ENCODE measurements at regions not wholly inside any gene's neighbourhood (a gene's known extent, or its start where the extent isn't known, plus 50 kb on each side); places are given as distances from the start of the nearest gene placed in this dataset.

GRCh38 chr6:163834226-163834970 lies 419.9 kb downstream of the QKI start:
- no peak overlapping the region for H3K27ac ChIP-seq (ENCODE audit: low read depth in 1 of 2, low read length in 2 of 2)
- Mint-ChIP-seq H3K27ac (no peak overlapping the region), H3K36me3 (ENCODE audit: low read depth) (no peaks in the 10 kb centered on the region), H3K27me3 (peaks cover 23% of the 10 kb centered on the region), H3K4me3 (no peak overlapping the region), H3K4me1 (ENCODE audit: low read depth) (no peaks in the 10 kb centered on the region), H3K9me3 (peaks cover 4% of the 10 kb centered on the region)
- no peak for DNase-seq
- TF ChIP-seq, protein P1, sequence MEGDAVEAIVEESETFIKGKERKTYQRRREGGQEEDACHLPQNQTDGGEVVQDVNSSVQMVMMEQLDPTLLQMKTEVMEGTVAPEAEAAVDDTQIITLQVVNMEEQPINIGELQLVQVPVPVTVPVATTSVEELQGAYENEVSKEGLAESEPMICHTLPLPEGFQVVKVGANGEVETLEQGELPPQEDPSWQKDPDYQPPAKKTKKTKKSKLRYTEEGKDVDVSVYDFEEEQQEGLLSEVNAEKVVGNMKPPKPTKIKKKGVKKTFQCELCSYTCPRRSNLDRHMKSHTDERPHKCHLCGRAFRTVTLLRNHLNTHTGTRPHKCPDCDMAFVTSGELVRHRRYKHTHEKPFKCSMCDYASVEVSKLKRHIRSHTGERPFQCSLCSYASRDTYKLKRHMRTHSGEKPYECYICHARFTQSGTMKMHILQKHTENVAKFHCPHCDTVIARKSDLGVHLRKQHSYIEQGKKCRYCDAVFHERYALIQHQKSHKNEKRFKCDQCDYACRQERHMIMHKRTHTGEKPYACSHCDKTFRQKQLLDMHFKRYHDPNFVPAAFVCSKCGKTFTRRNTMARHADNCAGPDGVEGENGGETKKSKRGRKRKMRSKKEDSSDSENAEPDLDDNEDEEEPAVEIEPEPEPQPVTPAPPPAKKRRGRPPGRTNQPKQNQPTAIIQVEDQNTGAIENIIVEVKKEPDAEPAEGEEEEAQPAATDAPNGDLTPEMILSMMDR (IDR thresholded peaks at IDR 0.05) = no peak
- ATAC-seq (ENCODE audit: poor library complexity) = no peak
- no peaks in the 10 kb centered on the region for H3K4me1 ChIP-seq (ENCODE audit: insufficient read depth, low read length)
- ChIA-PET POLR2A (no interaction called here), CTCF (no interaction called here)
- no peak overlapping the region for H3K4me3 ChIP-seq (ENCODE audit: low read length)
- no peaks in the 10 kb centered on the region for H3K36me3 ChIP-seq (ENCODE audit: insufficient read depth, low read length)
- H3K9me3 ChIP-seq (ENCODE audit: control insufficient read depth in 1 of 2, insufficient read depth in 1 of 2, low read length in 2 of 2) = peaks cover 0 to 13% of the 10 kb centered on the region in 2 experiments
- intact Hi-C loops (cut with DNase I, micrococcal nuclease) = no loop called here
- no peaks in the 10 kb centered on the region for H3K27me3 ChIP-seq (ENCODE audit: control insufficient read depth in 1 of 2, insufficient read depth in 2 of 2, low read length in 2 of 2)

DNA sequence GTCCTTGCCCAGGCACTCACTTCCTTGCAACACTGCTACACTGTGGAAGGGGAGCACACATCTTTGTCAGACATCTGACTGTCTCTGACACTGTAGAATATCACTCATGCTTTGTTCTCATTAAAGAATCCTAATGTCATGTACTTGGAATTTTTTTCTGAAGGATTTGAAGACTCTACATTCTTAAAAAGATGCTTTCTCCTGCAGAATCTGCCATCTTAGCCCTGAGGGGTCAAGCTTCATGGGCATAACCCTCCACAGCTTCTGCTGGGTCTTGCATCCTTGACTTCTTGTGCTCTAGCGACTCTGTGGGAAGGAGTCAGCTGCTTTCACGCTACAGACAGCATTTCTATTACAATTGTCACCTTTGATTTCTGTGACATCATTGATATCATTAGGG lies 417.2 kb downstream of the QKI start:
- Mint-ChIP-seq H3K9me3 (no peaks in the 10 kb centered on the region), H3K4me1 (ENCODE audit: low read depth) (no peaks in the 10 kb centered on the region), H3K4me3 (no peak overlapping the region), H3K36me3 (ENCODE audit: low read depth) (no peaks in the 10 kb centered on the region), H3K27me3 (peaks cover 21% of the 10 kb centered on the region), H3K27ac (no peak overlapping the region)
- Histone ChIP-seq H3K4me1 (ENCODE audit: insufficient read depth, low read length) (no peaks in the 10 kb centered on the region), H3K36me3 (ENCODE audit: insufficient read depth, low read length) (no peaks in the 10 kb centered on the region), H3K4me3 (ENCODE audit: low read length) (no peak overlapping the region), H3K9me3 (ENCODE audit: control insufficient read depth in 1 of 2, insufficient read depth in 1 of 2, low read length in 2 of 2) (peaks cover 0 to 13% of the 10 kb centered on the region in 2 experiments), H3K27me3 (ENCODE audit: control insufficient read depth in 1 of 2, insufficient read depth in 2 of 2, low read length in 2 of 2) (no peaks in the 10 kb centered on the region), H3K27ac (ENCODE audit: low read depth in 1 of 2, low read length in 2 of 2) (no peak overlapping the region)
- intact Hi-C loops (cut with DNase I, micrococcal nuclease) = no loop called here
- CTCF ChIA-PET = interaction anchor here (1.5 kb wide), 1 partner anchor 13 kb away, joined by 3 read pairs; no protein-coding TSS in a partner anchor
- no peak for DNase-seq
- no peak for ATAC-seq (ENCODE audit: poor library complexity)
- POLR2A ChIA-PET = no interaction called here
- TF ChIP-seq, protein P1 (IDR thresholded peaks at IDR 0.05) = no peak

DNA sequence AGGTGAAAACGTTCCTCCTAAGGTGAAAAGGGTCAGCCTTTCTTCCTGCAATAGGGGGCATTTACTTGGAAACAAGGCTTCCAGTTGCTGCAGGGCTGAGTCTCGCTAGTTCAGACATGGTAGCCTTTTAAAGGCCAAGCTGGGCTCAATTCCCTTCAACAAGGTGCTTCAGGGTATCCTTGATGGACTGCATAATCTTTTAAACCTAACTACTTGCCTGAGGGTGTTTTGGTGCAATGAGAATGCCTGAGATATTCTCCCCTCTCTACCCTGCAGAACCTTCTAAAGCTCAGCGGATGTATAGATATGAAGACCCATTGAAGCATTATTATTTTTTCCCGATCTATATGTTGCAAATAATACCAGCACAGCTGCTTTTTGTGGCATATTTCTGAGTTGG lies 416.1 kb downstream of the QKI start:
- no peak for DNase-seq
- no peaks in the 10 kb centered on the region for H3K36me3 Mint-ChIP-seq (ENCODE audit: low read depth)
- no peak overlapping the region for H3K4me3 Mint-ChIP-seq
- peaks cover 0 to 2% of the 10 kb centered on the region in 2 experiments for H3K27me3 ChIP-seq (ENCODE audit: control insufficient read depth in 1 of 2, insufficient read depth in 2 of 2, low read length in 2 of 2)
- H3K27me3 Mint-ChIP-seq = peaks cover 18% of the 10 kb centered on the region
- no peak overlapping the region for H3K27ac ChIP-seq (ENCODE audit: low read depth in 1 of 2, low read length in 2 of 2)
- H3K9me3 ChIP-seq (ENCODE audit: control insufficient read depth in 1 of 2, insufficient read depth in 1 of 2, low read length in 2 of 2) = peaks cover 0 to 13% of the 10 kb centered on the region in 2 experiments
- no peaks in the 10 kb centered on the region for H3K4me1 Mint-ChIP-seq (ENCODE audit: low read depth)
- H3K27ac Mint-ChIP-seq = no peak overlapping the region
- no peaks in the 10 kb centered on the region for H3K4me1 ChIP-seq (ENCODE audit: insufficient read depth, low read length)
- no peak overlapping the region for H3K4me3 ChIP-seq (ENCODE audit: low read length)
- ATAC-seq (ENCODE audit: poor library complexity) = no peak
- H3K9me3 Mint-ChIP-seq = no peaks in the 10 kb centered on the region
- TF ChIP-seq, protein P1 (IDR thresholded peaks at IDR 0.05) = no peak
- intact Hi-C loops (cut with DNase I, micrococcal nuclease) = no loop called here
- ChIA-PET CTCF (no interaction called here), POLR2A (no interaction called here)
- no peaks in the 10 kb centered on the region for H3K36me3 ChIP-seq (ENCODE audit: insufficient read depth, low read length)

Data from CD4-positive, alpha-beta T cell (primary cell).